Ishikawa (cell line): ENCODE measurements at regions not wholly inside any gene's neighbourhood (a gene's known extent, or its start where the extent isn't known, plus 50 kb on each side); places are given as distances from the start of the nearest gene placed in this dataset.

Source experiments
- CEBPB ChIP-seq: IDR thresholded peaks from 2 replicates; pipeline ENCODE4 v1.6.1; 2012
- CREB1 ChIP-seq: IDR thresholded peaks from 2 replicates; pipeline ENCODE4 v1.6.1; 2012; ENCODE audit warnings: low read depth
- EP300 ChIP-seq: IDR thresholded peaks from 2 replicates; pipeline ENCODE4 v1.6.1; 2012; ENCODE audit warnings: borderline replicate concordance
- NFIC ChIP-seq: IDR thresholded peaks from 2 replicates; pipeline ENCODE4 v1.6.1; 2012
- RAD21 ChIP-seq: IDR thresholded peaks from 2 replicates; pipeline ENCODE4 v1.6.1; 2012; ENCODE audit warnings: low read depth
- REST ChIP-seq: IDR thresholded peaks from 2 replicates; pipeline ENCODE4 v1.6.1; 2012; ENCODE audit warnings: low read depth, mild to moderate bottlenecking
- TCF12 ChIP-seq: IDR thresholded peaks from 2 replicates; pipeline ENCODE4 v1.6.1; 2012; ENCODE audit warnings: low read depth
- YY1 ChIP-seq: IDR thresholded peaks from 2 replicates; pipeline ENCODE4 v1.6.1; 2012; ENCODE audit warnings: low read depth
- ZBTB7A ChIP-seq: IDR thresholded peaks from 2 replicates; pipeline ENCODE4 v1.6.1; 2012; ENCODE audit warnings: low read depth

GRCh38 chr10:55310143-55310542 lies 509.1 kb upstream of the PCDH15 start:
- TF ChIP-seq RAD21, result no peak
- no peak for TF ChIP-seq TCF12
- no peak for TF ChIP-seq EP300
- no peak for TF ChIP-seq CREB1
- TF ChIP-seq REST, result no peak
- no peak for TF ChIP-seq ZBTB7A
- no peak for TF ChIP-seq YY1
- no peak for TF ChIP-seq CEBPB
- TF ChIP-seq NFIC, result no peak
